ENCODE measurements at regions not wholly inside any gene's neighbourhood (a gene's known extent, or its start where the extent isn't known, plus 50 kb on each side); places are given as distances from the start of the nearest gene placed in this dataset.

- POLR2A ChIA-PET, result no interaction called here
- Mint-ChIP-seq H3K27ac (no peak overlapping the region), H3K36me3 (no peaks in the 10 kb centered on the region), H3K4me3 (no peak overlapping the region), H3K9me3 (peaks cover 1% of the 10 kb centered on the region), H3K4me1 (no peaks in the 10 kb centered on the region), H3K27me3 (no peaks in the 10 kb centered on the region)
- DNase-seq (no peak), ATAC-seq (ENCODE audit: low read depth) (no peak)
These were observed 1762.2 kb upstream of the WWC1 start for GRCh38 chr5:166529200-166529599.

DNA sequence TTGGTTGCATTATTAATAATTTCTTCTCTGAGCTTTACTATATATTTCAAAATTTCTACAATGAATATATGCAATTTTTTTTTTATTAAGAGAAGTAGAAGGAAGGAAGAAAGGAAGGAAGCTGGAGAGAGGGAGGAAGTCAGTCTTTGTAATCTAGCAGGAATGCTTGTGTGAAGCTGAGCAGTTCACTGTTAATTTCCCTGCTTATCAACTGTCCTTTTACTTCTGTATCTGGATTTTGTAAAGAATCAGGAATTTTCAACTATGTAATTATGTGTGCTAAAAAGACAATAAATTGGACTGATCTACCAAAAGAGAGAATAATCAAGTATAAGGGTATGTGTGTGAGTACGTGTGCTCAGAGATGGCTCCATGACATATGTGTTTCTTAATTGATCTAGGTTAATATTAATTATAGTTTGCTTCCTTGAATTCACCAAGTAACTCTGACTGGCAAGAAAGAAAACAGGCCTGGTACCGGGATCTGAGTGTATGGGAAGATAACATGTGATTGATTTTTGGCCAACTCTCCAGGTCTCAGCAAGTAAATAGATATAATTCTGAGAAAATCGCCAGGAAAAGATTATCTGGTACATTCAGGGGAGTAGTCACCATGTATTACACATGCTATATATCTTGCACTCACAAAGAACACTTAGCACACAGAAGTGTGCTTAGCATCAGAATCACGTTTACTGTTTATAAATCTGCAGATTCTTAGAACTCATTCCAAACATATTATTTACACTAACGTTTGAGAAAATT lies 1758.8 kb upstream of the WWC1 start:
- Mint-ChIP-seq H3K9me3 (peaks cover 1% of the 10 kb centered on the region), H3K4me1 (no peaks in the 10 kb centered on the region), H3K4me3 (no peak overlapping the region), H3K27ac (no peak overlapping the region), H3K27me3 (no peaks in the 10 kb centered on the region), H3K36me3 (no peaks in the 10 kb centered on the region)
- ATAC-seq (ENCODE audit: low read depth), result no peak
- DNase-seq, result no peak
- POLR2A ChIA-PET, result no interaction called here

DNA sequence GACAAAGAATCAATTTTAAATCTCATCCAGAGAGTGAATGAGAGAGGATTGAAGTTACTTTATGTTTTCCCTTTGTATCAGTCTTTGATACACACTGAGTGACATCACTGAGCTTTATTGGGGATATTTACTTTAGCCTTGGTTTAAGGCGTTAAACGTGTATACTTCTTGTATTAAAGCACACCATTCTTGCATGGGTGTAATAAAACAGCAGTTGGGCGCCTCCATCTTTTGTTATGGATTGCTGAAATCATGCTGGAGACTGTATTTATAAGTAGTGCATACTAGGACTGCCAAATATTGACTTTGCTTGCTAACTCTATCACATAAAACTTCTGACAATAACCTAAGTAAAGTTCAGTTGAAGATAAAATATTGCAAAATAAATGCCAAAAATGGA lies 1755.8 kb upstream of the WWC1 start:
- no peaks in the 10 kb centered on the region for H3K36me3 Mint-ChIP-seq
- H3K4me3 Mint-ChIP-seq, result no peak overlapping the region
- ATAC-seq (ENCODE audit: low read depth), result no peak
- no peak overlapping the region for H3K27ac Mint-ChIP-seq
- H3K9me3 Mint-ChIP-seq, result peaks cover 3% of the 10 kb centered on the region
- POLR2A ChIA-PET, result no interaction called here
- no peaks in the 10 kb centered on the region for H3K27me3 Mint-ChIP-seq
- DNase-seq, result no peak
- H3K4me1 Mint-ChIP-seq, result no peaks in the 10 kb centered on the region

DNA sequence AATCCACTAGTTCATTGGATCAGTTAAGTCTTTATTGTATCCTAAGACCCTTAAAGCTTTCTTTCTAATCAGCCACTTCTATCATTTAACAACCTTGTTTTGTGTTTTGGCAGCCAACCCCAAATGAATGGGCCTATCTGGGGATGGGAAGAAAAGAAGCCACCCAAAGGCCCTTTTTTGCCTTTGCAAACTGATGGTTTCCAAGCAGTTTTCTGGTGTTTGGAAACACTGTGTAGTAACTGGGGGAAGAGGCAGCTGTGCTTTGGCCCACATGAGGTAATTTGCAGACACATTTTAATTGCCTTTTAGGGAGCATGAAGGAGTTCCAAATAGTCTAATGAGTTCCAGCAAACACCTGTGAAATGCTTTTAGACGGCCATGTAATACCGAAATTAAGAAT lies 1751.3 kb upstream of the WWC1 start:
- no peaks in the 10 kb centered on the region for H3K4me1 Mint-ChIP-seq
- ATAC-seq (ENCODE audit: low read depth), result no peak

DNA sequence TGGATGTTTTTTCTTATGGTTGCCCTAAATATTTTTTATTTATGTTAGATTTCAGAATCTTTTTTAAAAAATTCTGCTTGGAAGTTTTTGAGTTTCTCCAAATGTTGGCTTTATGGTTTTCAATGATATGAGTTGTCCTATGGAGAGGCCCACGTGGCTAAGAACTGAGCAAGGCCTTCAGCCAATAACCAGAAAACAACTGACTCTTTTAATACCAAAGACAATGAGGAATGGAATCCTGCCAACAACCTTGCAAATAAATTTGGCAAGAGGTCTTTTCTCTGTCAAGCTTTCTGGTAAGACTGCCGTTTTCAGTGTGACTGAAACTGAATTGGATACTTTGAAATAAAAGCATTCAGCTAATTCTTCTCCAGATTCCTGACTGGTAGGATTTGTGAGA lies 1740.1 kb upstream of the WWC1 start:
- no peak overlapping the region for H3K27ac Mint-ChIP-seq
- peaks cover 2% of the 10 kb centered on the region for H3K9me3 Mint-ChIP-seq
- POLR2A ChIA-PET, result no interaction called here
- no peaks in the 10 kb centered on the region for H3K27me3 Mint-ChIP-seq
- DNase-seq (no peak), ATAC-seq (ENCODE audit: low read depth) (no peak)
- H3K4me1 Mint-ChIP-seq, result no peaks in the 10 kb centered on the region
- H3K4me3 Mint-ChIP-seq, result no peak overlapping the region
- no peaks in the 10 kb centered on the region for H3K36me3 Mint-ChIP-seq

More for the DNA sequence above, 1751.3 kb upstream of the WWC1 start:
- no peak for DNase-seq
- no peak overlapping the region for H3K27ac Mint-ChIP-seq
- POLR2A ChIA-PET, result no interaction called here
- H3K4me3 Mint-ChIP-seq, result no peak overlapping the region
- H3K27me3 Mint-ChIP-seq, result no peaks in the 10 kb centered on the region
- peaks cover 3% of the 10 kb centered on the region for H3K9me3 Mint-ChIP-seq
- no peaks in the 10 kb centered on the region for H3K36me3 Mint-ChIP-seq

DNA sequence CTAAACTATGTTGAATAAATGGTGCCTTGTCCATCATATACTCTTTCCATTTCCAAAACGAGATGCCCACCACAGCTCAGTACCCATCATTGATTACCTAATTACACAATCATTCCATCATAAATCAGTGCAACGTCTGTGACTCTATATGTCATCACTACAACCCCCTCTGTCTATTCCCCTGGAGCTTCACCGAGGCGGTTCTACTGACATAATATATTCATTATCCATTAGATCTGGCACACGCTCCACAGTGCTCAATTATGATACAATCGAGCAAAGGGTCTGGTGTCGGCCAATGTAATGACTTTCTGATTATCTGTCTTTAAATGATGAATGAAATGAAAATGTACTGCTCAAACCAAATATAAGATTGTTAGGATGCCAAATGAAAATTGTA lies 1737.7 kb upstream of the WWC1 start:
- H3K27ac Mint-ChIP-seq, result no peak overlapping the region
- H3K4me3 Mint-ChIP-seq, result no peak overlapping the region
- H3K27me3 Mint-ChIP-seq, result no peaks in the 10 kb centered on the region
- no peaks in the 10 kb centered on the region for H3K4me1 Mint-ChIP-seq
- no peak for DNase-seq
- POLR2A ChIA-PET, result no interaction called here
- ATAC-seq (ENCODE audit: low read depth), result no peak
- H3K9me3 Mint-ChIP-seq, result peaks cover 2% of the 10 kb centered on the region
- H3K36me3 Mint-ChIP-seq, result no peaks in the 10 kb centered on the region

DNA sequence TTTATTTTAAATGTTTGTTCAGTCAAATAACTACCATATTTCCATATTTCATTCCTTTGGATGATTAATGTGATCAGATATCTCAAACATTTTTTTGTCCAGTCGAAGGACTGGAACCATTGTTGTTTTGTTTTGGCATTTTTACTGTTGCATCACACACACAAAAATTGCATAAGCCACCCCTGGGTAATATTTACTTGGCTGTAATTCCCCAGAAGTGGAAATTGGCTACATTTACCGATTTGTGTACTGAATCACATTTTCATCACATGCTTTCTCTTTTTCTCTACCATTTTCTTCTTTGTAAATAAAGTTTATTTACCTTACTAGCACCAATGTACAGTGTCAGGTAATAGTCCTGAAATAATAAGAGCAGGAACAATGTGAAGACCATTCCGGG lies 1729.7 kb upstream of the WWC1 start:
- no peak for ATAC-seq (ENCODE audit: low read depth)
- no peak overlapping the region for H3K4me3 Mint-ChIP-seq
- no peaks in the 10 kb centered on the region for H3K9me3 Mint-ChIP-seq
- no peak overlapping the region for H3K27ac Mint-ChIP-seq
- no peak for DNase-seq
- H3K4me1 Mint-ChIP-seq, result no peaks in the 10 kb centered on the region
- H3K36me3 Mint-ChIP-seq, result no peaks in the 10 kb centered on the region
- POLR2A ChIA-PET, result no interaction called here
- H3K27me3 Mint-ChIP-seq, result no peaks in the 10 kb centered on the region

DNA sequence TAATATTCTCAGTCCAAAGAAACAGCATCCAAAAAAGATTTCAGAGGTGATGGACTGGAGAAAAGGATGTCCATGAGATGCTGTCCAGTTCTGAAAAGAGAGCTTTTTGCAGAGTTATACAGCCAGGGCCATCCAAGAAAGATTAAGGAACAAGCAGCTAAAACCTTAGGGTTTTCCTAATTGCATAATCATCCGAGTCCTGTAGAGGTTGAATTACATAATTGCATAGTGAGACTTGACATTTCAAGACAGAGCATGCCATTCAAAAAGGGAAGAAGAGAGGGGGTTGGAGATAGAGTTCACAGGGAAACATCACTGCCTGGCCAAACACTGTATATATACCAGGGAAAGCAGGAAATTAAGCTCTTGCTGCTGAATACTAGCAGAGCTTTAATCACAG lies 1729.2 kb upstream of the WWC1 start:
- ATAC-seq (ENCODE audit: low read depth) (no peak), DNase-seq (no peak)
- POLR2A ChIA-PET, result no interaction called here
- H3K4me3 Mint-ChIP-seq, result no peak overlapping the region
- no peaks in the 10 kb centered on the region for H3K36me3 Mint-ChIP-seq
- no peak overlapping the region for H3K27ac Mint-ChIP-seq
- H3K4me1 Mint-ChIP-seq, result no peaks in the 10 kb centered on the region
- no peaks in the 10 kb centered on the region for H3K9me3 Mint-ChIP-seq
- H3K27me3 Mint-ChIP-seq, result no peaks in the 10 kb centered on the region

GRCh38 chr5:166566725-166567124 lies 1724.7 kb upstream of the WWC1 start:
- no peaks in the 10 kb centered on the region for H3K36me3 Mint-ChIP-seq
- H3K4me3 Mint-ChIP-seq, result no peak overlapping the region
- H3K27ac Mint-ChIP-seq, result no peak overlapping the region
- DNase-seq (no peak), ATAC-seq (ENCODE audit: low read depth) (no peak)
- peaks cover 2% of the 10 kb centered on the region for H3K9me3 Mint-ChIP-seq
- H3K4me1 Mint-ChIP-seq, result no peaks in the 10 kb centered on the region
- POLR2A ChIA-PET, result no interaction called here
- H3K27me3 Mint-ChIP-seq, result no peaks in the 10 kb centered on the region

DNA sequence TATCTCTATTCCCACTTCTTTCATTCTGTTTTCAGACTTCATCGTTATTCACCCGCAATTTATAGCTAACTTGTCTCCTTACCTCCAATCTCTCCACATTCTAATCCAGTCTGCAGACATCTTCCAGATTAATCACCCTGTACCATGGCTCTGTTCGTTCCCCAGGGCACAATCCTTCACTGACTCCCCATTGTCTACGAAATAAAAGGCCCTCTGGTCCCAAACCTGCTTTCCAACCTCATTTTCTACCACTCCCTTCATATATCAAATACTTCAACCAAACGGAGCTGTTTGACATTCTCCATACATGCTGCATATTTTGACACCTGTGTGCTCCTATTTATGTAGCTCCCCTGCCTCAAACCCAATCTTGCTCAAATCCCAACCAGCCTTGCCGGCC lies 1720.6 kb upstream of the WWC1 start:
- no peak for DNase-seq
- no peaks in the 10 kb centered on the region for H3K27me3 Mint-ChIP-seq
- no peak overlapping the region for H3K4me3 Mint-ChIP-seq
- no peak for ATAC-seq (ENCODE audit: low read depth)
- no peaks in the 10 kb centered on the region for H3K36me3 Mint-ChIP-seq
- H3K4me1 Mint-ChIP-seq, result no peaks in the 10 kb centered on the region
- H3K27ac Mint-ChIP-seq, result no peak overlapping the region
- H3K9me3 Mint-ChIP-seq, result peaks cover 9% of the 10 kb centered on the region
- POLR2A ChIA-PET, result no interaction called here

GRCh38 chr5:166571668-166572067 lies 1719.8 kb upstream of the WWC1 start:
- H3K27ac Mint-ChIP-seq, result no peak overlapping the region
- no peak overlapping the region for H3K4me3 Mint-ChIP-seq
- ATAC-seq (ENCODE audit: low read depth) (no peak), DNase-seq (no peak)
- POLR2A ChIA-PET, result no interaction called here
- H3K36me3 Mint-ChIP-seq, result no peaks in the 10 kb centered on the region
- no peaks in the 10 kb centered on the region for H3K4me1 Mint-ChIP-seq
- H3K27me3 Mint-ChIP-seq, result no peaks in the 10 kb centered on the region
- peaks cover 9% of the 10 kb centered on the region for H3K9me3 Mint-ChIP-seq

- Mint-ChIP-seq H3K4me1 (no peaks in the 10 kb centered on the region), H3K27ac (no peak overlapping the region), H3K27me3 (no peaks in the 10 kb centered on the region), H3K36me3 (no peaks in the 10 kb centered on the region), H3K9me3 (peaks cover 7% of the 10 kb centered on the region), H3K4me3 (no peak overlapping the region)
- DNase-seq (no peak), ATAC-seq (ENCODE audit: low read depth) (no peak)
- POLR2A ChIA-PET, result no interaction called here
These were observed 1715.1 kb upstream of the WWC1 start for GRCh38 chr5:166576323-166576722.

DNA sequence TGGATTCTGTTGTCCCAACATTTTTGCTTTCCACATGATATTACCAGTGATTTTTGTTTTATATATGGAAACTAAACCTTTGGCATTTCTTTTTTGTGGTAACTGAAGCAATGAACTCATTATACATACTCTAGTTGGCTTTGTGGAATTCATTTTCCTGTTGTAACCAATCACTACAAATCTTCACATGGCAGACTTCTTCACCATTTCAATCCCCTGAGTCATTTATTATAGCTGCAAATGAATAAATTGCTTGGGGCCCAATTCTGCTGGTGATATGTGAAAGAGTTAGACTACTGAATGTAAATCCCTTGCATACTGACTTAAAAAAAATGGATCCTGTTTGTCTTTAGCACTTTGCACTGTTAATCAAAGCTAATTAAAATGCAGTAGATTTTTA lies 1709.6 kb upstream of the WWC1 start:
- H3K27me3 Mint-ChIP-seq, result no peaks in the 10 kb centered on the region
- H3K36me3 Mint-ChIP-seq, result no peaks in the 10 kb centered on the region
- POLR2A ChIA-PET, result no interaction called here
- ATAC-seq (ENCODE audit: low read depth), result no peak
- H3K4me1 Mint-ChIP-seq, result no peaks in the 10 kb centered on the region
- no peak overlapping the region for H3K27ac Mint-ChIP-seq
- H3K9me3 Mint-ChIP-seq, result peaks cover 2% of the 10 kb centered on the region
- DNase-seq, result no peak
- H3K4me3 Mint-ChIP-seq, result no peak overlapping the region

- DNase-seq (no peak), ATAC-seq (ENCODE audit: low read depth) (no peak)
- Mint-ChIP-seq H3K27ac (no peak overlapping the region), H3K36me3 (no peaks in the 10 kb centered on the region), H3K9me3 (peaks cover 2% of the 10 kb centered on the region), H3K4me1 (no peaks in the 10 kb centered on the region), H3K27me3 (no peaks in the 10 kb centered on the region), H3K4me3 (no peak overlapping the region)
- POLR2A ChIA-PET, result no interaction called here
These were observed 1709.0 kb upstream of the WWC1 start for GRCh38 chr5:166582416-166582815.

GRCh38 chr5:166594567-166594966 lies 1696.9 kb upstream of the WWC1 start:
- POLR2A ChIA-PET, result no interaction called here
- DNase-seq (no peak), ATAC-seq (ENCODE audit: low read depth) (no peak)
- Mint-ChIP-seq H3K36me3 (no peaks in the 10 kb centered on the region), H3K9me3 (peaks cover 4% of the 10 kb centered on the region), H3K27ac (no peak overlapping the region), H3K27me3 (no peaks in the 10 kb centered on the region), H3K4me1 (no peaks in the 10 kb centered on the region), H3K4me3 (no peak overlapping the region)

Data from activated naive CD8-positive, alpha-beta T cell treated with anti-CD3 and anti-CD28 coated beads, Interleukin-2, amount 10 ng/mL, durations not matched to agents 7 days and 5 days (primary cell).